GM12864 (cell line): ENCODE measurements at regions not wholly inside any gene's neighbourhood (a gene's known extent, or its start where the extent isn't known, plus 50 kb on each side); places are given as distances from the start of the nearest gene placed in this dataset.

Experiments used
- DNase-seq: peaks from one replicate; pipeline ENCODE4 v3.0.0-alpha.2; 2011; ENCODE audit warnings: low read depth
- H3K4me3 ChIP-seq: 2 replicates; pipeline ENCODE4 v1.5.1; 2011; ENCODE audit warnings: mild to moderate bottlenecking, low read depth, low read length, control low read depth
- TF ChIP-seq, protein P1 (sequence below): IDR thresholded peaks from 2 replicates; pipeline ENCODE4 v1.5.1; 2011; ENCODE audit warnings: low read depth, mild to moderate bottlenecking, moderate library complexity, low read length, control low read depth, inconsistent platforms; ENCODE audit errors: missing control alignments

- H3K4me3 ChIP-seq: no peak overlapping the region
- TF ChIP-seq, protein P1, sequence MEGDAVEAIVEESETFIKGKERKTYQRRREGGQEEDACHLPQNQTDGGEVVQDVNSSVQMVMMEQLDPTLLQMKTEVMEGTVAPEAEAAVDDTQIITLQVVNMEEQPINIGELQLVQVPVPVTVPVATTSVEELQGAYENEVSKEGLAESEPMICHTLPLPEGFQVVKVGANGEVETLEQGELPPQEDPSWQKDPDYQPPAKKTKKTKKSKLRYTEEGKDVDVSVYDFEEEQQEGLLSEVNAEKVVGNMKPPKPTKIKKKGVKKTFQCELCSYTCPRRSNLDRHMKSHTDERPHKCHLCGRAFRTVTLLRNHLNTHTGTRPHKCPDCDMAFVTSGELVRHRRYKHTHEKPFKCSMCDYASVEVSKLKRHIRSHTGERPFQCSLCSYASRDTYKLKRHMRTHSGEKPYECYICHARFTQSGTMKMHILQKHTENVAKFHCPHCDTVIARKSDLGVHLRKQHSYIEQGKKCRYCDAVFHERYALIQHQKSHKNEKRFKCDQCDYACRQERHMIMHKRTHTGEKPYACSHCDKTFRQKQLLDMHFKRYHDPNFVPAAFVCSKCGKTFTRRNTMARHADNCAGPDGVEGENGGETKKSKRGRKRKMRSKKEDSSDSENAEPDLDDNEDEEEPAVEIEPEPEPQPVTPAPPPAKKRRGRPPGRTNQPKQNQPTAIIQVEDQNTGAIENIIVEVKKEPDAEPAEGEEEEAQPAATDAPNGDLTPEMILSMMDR: no peak
- no peak for DNase-seq
Measured at GRCh38 chr2:239729151-239729550, 296.0 kb downstream of the NDUFA10 start.

DNA sequence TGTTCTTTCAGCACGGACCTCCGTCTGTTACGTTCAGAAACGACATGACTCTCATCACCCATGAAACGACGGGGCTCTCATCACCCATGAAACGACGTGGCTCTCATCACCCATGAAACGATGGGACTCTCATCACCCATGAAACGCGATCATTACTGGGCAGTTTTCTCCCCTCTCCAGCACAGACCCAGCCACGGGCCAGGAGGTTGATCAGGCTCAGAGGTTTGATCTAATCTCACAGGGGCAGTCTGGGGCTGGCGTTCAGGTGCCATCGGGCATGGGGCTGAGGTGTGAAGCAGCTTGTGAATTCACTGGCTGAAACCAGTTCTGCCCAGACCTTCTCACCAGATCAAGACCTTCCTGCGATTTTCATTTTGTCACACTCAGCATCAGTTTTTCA, 296.4 kb downstream of the NDUFA10 start:
- TF ChIP-seq, protein P1: no peak
- DNase-seq: no peak
- no peak overlapping the region for H3K4me3 ChIP-seq

DNA sequence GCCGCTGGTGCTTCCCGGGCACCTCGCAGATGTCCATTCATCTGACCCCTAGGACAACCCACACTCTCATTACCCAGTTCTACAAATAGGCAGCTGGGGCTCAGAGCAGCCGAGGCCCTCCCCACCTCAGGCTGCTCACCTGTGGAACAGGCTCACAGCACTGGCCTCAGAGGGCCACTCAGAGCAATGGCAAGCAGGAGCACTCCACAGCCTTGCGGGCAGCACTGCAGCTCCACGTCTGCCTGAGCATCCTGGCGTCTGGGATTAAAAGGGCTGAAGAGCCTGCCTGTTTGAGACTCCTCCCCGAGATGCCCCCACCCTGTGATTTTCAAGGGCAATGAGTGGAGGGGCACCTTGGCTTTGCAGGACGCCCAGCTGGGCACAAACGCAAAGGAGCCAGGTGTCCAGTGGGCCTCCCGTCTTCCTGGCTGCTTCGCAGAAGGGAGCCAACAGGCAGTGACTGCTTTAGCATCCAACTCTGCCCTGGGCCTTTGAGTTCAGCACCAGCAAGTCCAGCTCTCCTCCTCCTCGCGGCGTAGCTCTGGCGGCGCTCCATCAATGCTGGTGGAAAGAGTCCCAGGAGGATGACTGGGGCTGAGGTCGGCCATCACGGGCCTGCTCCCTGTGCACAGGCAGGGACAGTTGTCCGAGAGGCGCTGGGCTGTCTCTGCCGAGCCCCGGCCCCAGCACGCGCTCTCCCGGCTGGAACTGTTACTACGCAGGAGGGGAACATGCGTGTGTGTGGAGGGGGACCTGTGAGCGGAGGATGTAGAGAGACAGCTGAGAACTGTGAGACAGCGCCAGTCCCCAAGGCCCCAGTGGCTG, 297.2 kb downstream of the NDUFA10 start:
- TF ChIP-seq, protein P1: no peak
- H3K4me3 ChIP-seq: no peak overlapping the region
- DNase-seq: no peak

GRCh38 chr2:239727182-239727775, 297.9 kb downstream of the NDUFA10 start:
- no peak for DNase-seq
- TF ChIP-seq, protein P1: no peak
- H3K4me3 ChIP-seq: no peak overlapping the region

- TF ChIP-seq, protein P1: no peak
- DNase-seq: no peak
- no peak overlapping the region for H3K4me3 ChIP-seq
Measured at GRCh38 chr2:239726631-239727181, 298.4 kb downstream of the NDUFA10 start.

DNA sequence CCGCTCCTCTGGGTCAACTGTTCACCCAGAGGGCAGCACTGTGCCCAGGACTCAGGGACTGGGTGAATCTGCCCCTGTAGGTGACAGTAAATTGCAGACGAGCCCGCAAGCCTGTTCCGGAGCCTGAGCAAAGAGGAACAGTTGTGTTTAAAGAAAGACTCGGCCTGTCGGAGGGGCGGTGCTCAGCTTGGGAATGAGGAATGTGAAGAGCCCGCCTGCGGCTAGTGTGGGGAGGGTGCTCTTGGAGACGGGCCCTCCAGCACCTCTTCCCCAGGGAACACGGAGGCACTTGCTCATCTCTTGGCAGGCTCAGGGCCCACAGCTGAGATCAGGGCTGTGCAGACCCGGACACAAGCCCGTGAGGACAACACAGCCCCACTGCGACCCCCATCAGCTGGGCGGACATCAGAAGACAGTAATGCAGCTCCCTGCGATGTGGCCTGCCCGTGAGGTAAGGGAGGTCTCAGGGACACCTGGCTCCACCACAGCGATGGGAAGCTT, 299.0 kb downstream of the NDUFA10 start:
- TF ChIP-seq, protein P1: no peak
- no peak overlapping the region for H3K4me3 ChIP-seq
- no peak for DNase-seq
